ENCODE measurements at regions not wholly inside any gene's neighbourhood (a gene's known extent, or its start where the extent isn't known, plus 50 kb on each side); places are given as distances from the start of the nearest gene placed in this dataset.

- no peak for TF ChIP-seq CTCF (conservative IDR thresholded peaks at IDR 0.05)
- no peak for TF ChIP-seq ZFX (IDR thresholded peaks at IDR 0.05)
Observed at GRCh38 chr2:117720765-117721164, 93.7 kb upstream of the DDX18 start.

Data from C4-2B (cell line).